GM19239 (cell line): ENCODE measurements at regions not wholly inside any gene's neighbourhood (a gene's known extent, or its start where the extent isn't known, plus 50 kb on each side); places are given as distances from the start of the nearest gene placed in this dataset.

ENCODE experiments used
- DNase-seq: peaks from one replicate; pipeline ENCODE4 v3.0.0; 2011; ENCODE audit warnings: low spot score; ENCODE audit not compliant: insufficient read length
- FAIRE-seq: peaks from 2 replicates; lab custom pipeline; 2011; peaks lifted over from hg19 to GRCh38; lab: Jason Lieb, UNC

DNA sequence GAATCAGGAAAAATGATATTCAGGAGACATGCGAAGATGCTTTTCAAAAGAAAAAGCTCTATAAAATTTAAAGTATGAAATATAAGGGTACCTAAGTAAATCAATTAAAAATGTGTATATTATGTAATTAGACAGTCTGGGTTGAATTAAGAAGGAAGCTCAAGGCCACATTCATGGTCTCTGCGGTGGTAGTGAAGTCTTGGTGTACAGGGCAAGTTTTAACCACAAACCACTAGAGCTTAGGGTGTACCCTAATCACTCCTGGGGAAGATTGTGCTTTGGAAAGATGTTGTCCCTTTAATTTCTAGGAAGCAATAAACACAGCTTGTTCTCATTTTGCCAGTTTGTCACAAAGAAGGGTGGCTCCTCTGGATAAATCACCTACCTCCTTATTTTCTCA is 287.2 kb upstream of the ZNF608 start:
- DNase-seq: no peak

DNA sequence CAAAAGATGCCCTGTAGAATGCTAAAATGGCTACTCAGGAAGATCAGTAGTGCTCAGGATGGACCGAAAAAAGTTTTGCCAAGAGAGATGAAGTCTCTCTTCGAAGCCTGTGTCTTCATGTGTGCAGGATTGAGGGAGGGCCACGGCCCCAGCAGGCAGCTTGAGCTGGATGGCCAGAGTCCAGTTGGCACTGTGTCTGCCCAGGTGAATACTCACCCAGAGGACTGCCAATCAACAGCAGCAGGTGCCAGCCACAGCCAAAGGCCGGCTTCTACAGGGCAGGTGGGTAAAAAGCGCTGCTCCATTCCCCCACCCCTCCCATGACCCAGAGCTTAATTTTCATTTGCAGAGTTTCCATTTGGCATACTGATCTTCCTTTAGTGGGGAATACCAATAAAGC is 287.9 kb upstream of the ZNF608 start:
- DNase-seq (no peak), FAIRE-seq (no peak)

More for the DNA sequence above, 287.2 kb upstream of the ZNF608 start:
- FAIRE-seq: no peak

DNA sequence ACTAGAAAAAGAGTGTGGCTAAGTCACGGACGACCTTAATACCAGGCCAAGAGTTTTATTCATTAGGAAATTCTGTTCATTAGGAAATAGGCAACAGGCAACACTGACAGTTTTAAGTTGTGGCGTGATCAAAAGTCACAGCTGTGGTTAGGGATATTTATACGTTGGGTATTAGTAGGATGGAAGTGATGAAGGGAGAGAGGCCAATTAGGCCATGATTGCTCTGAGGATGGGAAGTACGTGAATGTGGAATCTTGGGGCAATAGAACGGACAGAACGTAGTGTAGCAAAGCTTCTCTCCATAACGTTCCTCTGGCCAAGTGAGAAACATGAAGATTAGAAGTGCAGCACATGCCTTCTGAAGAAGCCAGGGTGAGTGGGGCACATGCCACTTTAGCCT is 290.1 kb upstream of the ZNF608 start:
- DNase-seq: no peak
- no peak for FAIRE-seq

DNA sequence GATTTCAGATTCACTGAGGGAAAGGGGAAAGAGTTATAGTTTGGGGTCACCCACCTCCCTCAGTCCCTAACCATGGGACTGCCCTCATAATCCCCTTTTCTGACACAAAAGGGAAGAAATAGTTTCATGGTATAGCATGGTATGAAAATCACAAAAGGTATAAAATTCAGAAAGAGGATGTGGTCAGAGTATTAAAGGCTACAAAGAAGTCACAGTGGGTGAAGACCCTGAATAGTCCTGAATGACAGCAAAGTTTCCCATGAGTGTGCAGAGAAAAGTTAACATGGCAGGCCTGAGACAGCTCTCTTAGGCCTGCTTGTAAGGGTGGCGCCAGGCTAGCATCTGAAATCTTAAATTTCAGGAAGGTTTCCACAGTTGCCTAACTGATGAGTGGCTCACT is 290.6 kb upstream of the ZNF608 start:
- DNase-seq: no peak
- no peak for FAIRE-seq

DNA sequence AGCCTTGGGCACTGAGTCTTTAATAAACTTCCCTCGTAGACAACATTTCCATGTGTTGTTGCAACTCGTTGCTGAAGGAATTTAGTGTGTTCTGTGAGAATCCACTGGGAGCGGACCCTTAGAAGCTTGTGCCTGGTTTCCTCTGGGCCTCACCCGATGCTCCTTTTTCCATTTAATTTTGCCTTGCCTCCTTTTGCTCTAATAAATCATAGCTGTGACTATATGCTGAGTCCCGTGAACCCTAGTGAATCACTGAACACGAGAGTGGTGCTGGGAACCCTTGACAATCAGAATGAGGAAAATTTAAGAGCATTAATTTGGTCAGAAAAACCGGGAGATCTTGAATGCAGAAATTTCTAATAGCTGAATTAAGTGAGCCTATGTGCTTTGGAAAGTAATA is 291.1 kb upstream of the ZNF608 start:
- no peak for FAIRE-seq
- DNase-seq: no peak

DNA sequence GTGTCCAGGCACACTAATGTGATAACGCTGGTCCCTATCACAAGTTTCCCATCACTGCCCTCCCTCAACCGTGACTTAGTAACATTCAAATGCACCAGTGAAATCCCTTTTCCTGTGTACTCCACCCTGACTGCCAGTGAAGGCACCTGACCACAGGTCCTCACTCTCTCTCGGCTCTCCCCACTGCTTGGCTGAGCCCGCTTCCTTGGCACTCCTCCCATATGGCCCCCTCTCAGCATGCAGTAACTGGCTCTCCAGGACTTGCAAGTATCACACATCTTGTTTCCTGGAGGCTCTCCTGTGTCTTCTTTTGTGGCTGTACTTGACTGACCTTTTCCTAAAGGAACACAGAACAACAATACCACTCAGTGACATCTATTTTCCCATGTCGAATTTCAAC is 292.0 kb upstream of the ZNF608 start:
- no peak for DNase-seq
- no peak for FAIRE-seq

DNA sequence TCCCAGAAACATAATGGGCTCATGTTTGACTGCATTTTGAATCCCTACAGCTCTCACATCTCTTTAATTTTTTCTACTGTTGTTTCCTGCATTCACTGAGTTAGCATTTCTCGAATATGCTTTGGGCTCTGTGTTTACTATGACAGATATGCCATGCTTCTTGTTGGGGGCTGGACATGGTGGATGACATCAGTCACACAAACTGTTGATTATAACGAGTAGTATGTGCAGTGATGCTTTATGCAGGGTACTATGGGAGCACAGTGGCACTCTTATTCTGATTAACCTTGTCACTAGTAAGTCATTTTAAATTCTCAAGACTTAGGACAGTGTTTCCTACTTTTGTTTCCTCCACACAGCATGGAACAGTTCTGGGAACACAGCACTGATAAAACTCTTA is 295.4 kb upstream of the ZNF608 start:
- FAIRE-seq (no peak), DNase-seq (no peak)

DNA sequence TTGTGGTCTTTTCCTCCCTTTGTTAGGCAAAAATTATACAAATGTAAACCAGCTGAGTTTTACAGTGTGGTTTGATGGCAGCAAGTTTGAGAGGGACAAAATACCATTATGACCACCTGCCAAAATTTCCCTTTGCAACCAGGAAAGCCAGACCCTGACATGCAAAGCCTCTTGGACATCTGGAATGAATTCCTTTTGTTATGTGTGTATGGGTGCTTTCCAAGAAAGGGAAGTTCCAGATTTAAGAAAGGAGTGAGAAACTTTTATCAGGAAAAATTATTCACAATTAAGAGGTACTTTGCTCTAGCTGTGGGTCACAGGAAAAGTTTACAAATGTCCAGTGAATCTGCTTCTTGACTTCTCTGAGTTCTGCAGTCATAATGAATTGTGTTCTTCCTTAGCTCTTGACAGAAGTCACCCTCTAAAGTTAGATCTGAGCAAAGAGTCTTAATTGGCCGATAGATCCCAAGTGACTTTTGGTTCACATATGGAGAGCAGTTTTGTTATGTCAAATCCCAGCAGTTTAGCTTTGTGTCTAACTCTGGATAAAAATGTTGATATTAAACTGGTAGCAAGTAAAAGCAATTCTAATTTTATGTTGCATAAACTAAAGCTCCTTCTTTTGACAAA is 295.9 kb upstream of the ZNF608 start:
- no peak for FAIRE-seq
- no peak for DNase-seq

DNA sequence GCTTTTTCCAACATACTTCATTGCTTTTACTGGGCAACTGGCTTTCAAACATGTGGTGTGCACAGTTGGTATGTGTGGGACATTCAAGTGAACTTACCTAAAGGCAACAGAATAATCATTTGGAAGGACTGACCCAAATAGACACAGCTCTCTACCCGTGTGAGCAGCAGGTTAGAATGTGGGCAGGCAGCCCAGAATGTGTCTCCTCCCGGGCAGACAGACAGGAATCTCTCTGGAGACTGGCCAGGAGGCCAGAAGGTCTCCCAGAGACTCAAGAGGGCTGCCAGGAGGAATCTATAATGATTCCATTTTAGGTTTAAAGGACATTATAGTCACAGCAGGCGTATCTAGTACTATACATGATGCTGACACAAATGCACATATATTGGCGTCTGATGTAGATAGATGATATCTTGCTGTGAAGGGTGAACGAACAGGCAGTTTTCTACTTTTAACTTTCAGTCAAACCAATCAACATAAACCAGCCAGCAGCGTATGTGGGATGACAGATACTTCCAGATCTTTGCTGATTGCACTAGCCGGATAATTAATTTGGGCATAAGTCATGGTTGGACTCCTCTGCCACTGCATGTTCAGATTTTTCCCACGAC is 297.4 kb upstream of the ZNF608 start:
- FAIRE-seq: no peak
- DNase-seq: no peak

DNA sequence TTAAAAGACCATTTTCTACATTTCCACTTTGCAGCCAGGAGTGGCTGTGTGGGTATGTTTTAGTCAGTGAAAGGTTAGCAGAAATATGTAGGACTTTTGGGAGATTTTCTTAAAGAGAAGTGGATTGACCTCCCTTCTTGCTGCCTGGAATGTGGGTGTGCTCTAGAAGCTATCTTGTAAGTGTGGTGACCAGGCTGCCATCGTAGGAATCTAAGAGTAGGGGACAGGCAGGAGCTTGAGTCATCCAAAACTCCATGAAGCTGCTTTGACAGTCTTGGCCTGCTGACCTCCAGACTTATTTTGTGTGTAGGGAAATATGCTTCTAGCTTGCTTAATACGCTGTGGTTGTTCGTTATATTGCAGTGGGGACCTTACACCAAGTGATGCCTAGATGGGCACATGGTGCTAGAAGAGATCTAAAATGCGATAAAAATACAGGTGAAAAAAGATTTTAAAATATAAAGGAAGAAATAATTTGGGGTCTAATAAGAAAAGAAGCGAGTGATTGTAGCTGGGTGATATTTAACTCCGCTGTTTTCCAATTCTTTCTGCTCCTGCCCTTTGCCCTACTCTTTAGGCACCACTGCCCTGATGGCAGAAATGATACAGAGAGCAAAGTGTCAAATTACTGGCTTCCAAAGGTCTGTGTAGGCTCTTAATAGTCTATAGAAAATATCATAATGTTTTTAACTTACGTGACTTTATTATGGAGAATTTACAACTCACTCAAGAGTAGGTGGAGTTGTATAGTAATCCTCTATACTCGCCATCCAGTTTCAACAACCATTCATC is 298.2 kb upstream of the ZNF608 start:
- no peak for DNase-seq

DNA sequence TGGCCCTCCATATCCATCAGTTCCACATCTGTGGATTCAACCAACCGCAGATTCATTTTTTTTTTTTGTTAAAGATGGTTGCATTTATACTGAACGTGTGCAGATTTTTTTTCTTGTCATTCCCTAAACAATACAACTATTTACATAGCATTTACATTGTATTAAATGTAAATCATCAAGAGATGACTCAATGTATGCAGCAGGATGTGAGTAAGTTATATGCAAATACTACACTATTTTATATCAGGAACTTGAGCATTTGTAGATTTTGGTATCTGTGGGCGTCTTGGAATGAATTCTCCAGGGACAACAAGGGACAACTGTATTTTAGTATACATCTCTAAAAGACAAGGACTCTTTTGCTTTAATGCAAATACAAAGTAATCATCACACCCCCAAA is 299.2 kb upstream of the ZNF608 start:
- FAIRE-seq: no peak

More for the DNA sequence above, 298.2 kb upstream of the ZNF608 start:
- FAIRE-seq: no peak

DNA sequence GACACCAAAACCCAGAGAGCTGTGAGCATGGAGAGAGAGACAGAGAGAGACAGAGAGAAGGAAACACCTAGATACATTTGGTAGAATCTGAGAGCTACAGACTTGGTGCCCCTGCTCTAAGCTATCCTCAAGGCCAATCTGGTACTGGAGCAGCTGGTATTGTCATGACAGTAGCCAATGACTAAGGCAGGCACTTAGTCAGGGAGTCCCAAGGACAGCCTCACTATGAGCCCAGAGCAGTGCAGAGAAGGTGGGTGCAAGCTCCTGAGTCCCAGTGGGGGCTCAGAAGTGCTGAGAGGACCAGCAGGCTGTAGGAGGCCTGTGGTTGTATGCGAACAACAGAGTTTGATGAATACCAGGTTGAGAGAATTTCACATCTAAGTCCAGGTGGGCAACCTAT is 300.4 kb upstream of the ZNF608 start:
- DNase-seq: no peak
- FAIRE-seq: no peak

More for the DNA sequence above, 299.2 kb upstream of the ZNF608 start:
- no peak for DNase-seq

DNA sequence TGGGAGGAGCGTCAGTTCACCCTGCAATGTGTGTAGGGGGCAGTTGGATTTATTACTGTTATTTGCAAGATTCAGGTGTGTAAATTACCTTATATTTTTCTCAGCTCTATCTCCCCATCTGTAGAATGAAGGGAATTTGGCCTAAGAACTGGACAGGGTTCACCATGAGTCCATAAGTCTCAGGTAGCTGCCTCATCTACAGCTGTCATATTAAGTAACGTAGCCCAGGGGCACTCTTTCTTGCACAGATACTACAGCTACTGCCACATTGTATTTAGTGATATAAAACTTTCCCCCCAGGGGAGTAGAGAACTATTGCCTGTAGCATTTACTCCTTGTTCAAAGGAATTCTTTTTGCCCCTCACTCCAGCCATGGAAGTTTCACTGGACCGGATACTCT is 301.4 kb upstream of the ZNF608 start:
- no peak for FAIRE-seq
- DNase-seq: no peak

DNA sequence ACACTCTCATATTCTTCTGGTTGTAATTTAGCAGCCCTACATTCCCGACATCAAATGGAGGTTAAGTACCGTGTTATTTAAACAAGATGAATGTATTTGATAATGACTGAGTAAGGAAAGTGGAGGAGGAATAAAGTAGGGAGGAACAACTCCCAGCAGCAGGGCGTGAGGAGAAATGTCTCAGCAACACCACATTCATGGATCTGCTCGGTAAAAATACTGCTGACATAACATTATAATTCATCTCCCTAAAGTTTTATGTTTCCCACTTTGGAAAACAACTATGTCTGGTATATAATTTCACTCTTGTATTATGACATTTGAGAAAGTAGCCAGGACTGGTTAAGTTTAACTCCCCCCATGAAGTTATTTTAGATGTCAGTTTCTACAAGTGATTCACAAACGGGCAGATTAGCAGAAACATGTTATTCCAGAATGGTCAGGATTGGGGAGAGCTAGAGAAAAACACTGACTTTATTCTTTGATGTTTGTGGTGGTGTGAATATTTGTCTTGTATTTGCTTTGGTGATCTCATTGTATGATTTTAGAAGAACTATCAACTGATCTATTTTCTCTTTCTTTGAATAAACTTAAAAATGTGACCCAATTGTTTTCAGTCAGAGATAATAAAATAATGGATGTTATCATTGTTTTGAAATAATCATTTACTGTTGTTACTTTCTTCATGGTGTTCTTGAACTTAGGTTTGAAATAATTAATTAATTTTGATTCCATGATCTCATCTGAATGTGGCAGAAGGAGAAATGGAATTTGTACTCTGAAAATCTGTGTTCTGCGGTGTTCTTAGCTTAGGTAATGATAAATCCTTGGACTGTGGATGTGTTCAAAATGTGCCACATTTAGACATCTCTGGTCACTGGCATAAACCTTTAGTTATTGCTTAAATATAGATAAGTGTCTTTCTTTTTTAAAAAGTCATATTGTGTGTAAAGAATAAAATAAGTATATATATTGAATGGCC is 303.6 kb upstream of the ZNF608 start:
- no peak for FAIRE-seq
- DNase-seq: no peak

DNA sequence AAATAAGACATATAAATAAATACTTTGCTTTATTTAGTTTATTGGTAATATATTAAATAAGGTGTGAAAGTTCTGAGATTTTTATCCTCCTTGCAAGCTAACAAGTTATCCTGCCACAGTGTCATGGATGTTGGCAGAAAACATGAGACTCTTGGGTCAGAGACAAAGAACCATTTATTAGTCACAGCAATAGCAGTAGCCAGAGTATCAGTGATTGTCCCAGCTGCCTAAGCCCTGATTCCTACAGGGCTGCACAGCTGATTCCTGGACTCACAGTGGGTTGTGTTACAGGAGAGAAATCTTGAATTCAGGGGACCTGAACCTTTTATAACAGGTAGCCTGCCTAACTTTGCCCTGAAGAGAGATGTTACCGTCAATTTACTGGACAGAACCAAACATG is 304.5 kb upstream of the ZNF608 start:
- DNase-seq (no peak), FAIRE-seq (no peak)

DNA sequence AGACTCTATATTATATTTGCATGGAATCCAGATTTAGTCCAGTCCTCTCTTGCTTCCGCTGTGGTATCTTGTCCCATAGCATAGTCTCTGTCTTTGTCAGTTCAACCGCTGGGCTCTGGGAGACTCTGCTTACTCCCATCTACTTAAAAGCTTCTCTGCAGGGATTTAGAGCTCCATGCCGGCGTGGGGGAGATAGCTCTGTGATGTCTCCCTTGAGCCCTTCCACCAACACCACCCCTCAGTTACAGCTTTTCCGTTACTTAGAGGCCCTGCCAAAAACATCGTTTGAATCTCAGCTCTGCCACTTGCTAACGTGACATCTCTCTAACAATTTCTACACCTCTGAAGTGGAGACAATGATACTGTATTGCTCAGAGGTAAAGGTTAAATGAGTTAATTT is 306.1 kb upstream of the ZNF608 start:
- FAIRE-seq: no peak

DNA sequence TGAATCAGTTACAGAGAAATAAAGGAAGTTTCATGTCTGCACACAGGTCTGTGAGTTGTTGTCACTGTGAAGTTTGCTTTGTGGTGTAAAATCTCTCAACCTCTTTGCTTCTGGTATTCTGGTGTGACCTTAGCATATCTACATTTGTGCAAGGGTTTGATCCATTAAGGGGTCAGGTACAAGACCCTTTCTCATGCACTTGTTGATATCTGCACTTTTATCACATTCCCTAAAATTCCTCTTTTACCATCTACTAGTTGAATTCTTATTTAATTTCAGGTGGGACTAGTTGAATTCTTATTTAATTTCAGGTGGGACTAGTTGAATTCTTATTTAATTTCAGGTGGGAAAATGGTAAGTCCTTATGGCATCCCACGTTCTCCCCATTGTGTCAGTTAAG is 306.7 kb upstream of the ZNF608 start:
- FAIRE-seq (no peak), DNase-seq (no peak)

More for the DNA sequence above, 306.1 kb upstream of the ZNF608 start:
- DNase-seq: no peak

DNA sequence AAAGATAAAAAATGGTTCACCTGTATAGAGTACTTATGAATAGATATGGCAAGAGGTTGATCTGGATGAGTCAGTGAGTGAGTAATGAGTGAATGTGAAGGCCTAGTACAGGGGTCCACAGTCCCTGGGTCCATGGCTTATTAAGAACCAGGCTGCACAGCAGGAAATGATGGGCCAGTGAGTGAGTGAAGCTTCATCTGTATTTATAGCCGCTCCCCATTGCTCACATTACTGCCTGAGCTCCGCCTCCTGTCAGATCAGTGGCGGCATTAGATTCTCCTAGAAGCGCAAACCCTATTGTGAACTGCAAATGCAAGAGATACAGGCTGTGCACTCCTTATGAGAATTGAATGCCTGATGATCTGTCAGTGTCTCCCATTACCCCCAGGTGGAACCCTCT is 307.7 kb upstream of the ZNF608 start:
- DNase-seq (no peak), FAIRE-seq (no peak)

DNA sequence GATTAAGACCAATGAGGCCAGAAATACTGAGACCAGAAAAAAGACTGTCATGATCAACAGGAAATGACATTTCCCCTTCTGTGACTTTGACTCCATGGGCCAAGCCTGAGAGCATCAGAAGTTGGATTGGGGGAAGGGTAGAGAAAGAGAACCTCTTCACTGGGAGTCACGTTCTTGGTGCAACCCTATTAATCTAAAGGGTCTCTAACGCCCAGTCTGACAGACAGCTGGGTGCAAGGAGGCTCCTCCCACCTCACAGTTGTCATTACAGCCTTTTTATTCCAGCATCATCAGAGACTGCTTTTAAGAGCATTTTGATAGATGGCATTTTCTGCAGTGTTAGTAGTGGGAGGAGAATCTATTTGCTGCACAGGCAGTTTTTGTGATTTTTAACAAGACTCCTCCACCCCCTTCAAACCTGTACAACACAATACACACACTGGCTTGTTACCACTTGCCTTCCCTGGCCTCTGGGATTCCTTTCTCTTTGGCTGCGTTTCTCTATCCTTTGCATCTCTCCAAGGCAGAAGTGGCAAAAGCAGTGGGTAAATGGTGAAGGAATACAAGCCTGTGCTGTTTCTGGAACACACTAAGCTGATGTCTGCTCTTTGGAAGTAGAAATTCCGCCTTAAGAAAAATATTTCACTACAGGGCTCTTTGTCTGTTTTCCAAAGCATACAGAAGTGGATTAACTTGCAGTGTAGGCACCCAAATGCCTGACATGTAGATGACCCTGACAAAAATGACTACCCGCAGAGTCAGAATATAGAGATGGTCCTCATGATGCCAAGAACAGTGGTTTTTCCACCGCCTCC is 310.4 kb upstream of the ZNF608 start:
- DNase-seq (no peak), FAIRE-seq (no peak)
